Calu3 (cell line): ENCODE measurements at regions not wholly inside any gene's neighbourhood (a gene's known extent, or its start where the extent isn't known, plus 50 kb on each side); places are given as distances from the start of the nearest gene placed in this dataset.

Experiments
- BruUV-seq: library from RNA; stranded (reverse); fragments of 400-500 nt; replicated peaks from 2 replicates; lab custom pipeline; 2021; lab: Mats Ljungman, UMichigan
- CTCF ChIA-PET: fragments of 300-600 bp; sonication (Branson Sonifier 250); formaldehyde crosslinking; loops from one replicate; lab custom pipeline; 2022; ENCODE audit warnings: antibody characterized with exemption; lab: Charles Lee
- DNase-seq: peaks from one replicate; pipeline ENCODE4 v3.0.0; 2022
- H3K27ac Mint-ChIP-seq: one replicate; pipeline ENCODE4 v1.8.0; 2022; ENCODE audit warnings: mixed read lengths; ENCODE audit not compliant: unreplicated experiment
- H3K27me3 Mint-ChIP-seq: one replicate; pipeline ENCODE4 v1.8.0; 2022; ENCODE audit warnings: mixed read lengths; ENCODE audit not compliant: unreplicated experiment
- H3K36me3 Mint-ChIP-seq: one replicate; pipeline ENCODE4 v1.8.0; 2022; ENCODE audit warnings: mild to moderate bottlenecking, moderate library complexity, mixed read lengths; ENCODE audit not compliant: insufficient read depth, unreplicated experiment
- H3K4me1 Mint-ChIP-seq: one replicate; pipeline ENCODE4 v1.8.0; 2022; ENCODE audit warnings: mild to moderate bottlenecking, low read depth, mixed read lengths; ENCODE audit not compliant: unreplicated experiment
- H3K4me3 Mint-ChIP-seq: one replicate; pipeline ENCODE4 v1.8.0; 2022; ENCODE audit warnings: mild to moderate bottlenecking, low read depth, moderate library complexity, mixed read lengths; ENCODE audit not compliant: unreplicated experiment
- H3K9me3 Mint-ChIP-seq: one replicate; pipeline ENCODE4 v1.8.0; 2022; ENCODE audit warnings: low read depth, mixed read lengths; ENCODE audit not compliant: unreplicated experiment
- CTCF ChIP-seq: fragments of 200-600 bp; IDR thresholded peaks from one replicate; pipeline ENCODE4 v1.8.0; 2022; ENCODE audit warnings: antibody characterized with exemption; ENCODE audit not compliant: unreplicated experiment
- intact Hi-C: fragments of 100-400 bp; cut with micrococcal nuclease; formaldehyde crosslinking; loops from one replicate; pipeline ENCODE4 v1.10.0; 2022; ENCODE audit not compliant: unreplicated experiment

- no TSS peak for BruUV-seq
- no peak for TF ChIP-seq CTCF
- CTCF ChIA-PET, result no interaction called here
- no peaks in the 10 kb centered on the region for H3K4me1 Mint-ChIP-seq
- H3K9me3 Mint-ChIP-seq, result no peaks in the 10 kb centered on the region
- DNase-seq, result no peak
- H3K36me3 Mint-ChIP-seq, result no peaks in the 10 kb centered on the region
- H3K27me3 Mint-ChIP-seq, result peaks cover 23% of the 10 kb centered on the region
- no peak overlapping the region for H3K27ac Mint-ChIP-seq
- intact Hi-C loops, result no loop called here
- H3K4me3 Mint-ChIP-seq, result no peak overlapping the region
Measured at GRCh38 chr20:21028436-21028835, 77.7 kb downstream of the LINC00237 start.

- H3K36me3 Mint-ChIP-seq, result no peaks in the 10 kb centered on the region
- H3K9me3 Mint-ChIP-seq, result no peaks in the 10 kb centered on the region
- no TSS peak for BruUV-seq
- no peaks in the 10 kb centered on the region for H3K4me1 Mint-ChIP-seq
- CTCF ChIA-PET, result no interaction called here
- intact Hi-C loops, result no loop called here
- TF ChIP-seq CTCF, result no peak
- DNase-seq, result no peak
- H3K27ac Mint-ChIP-seq, result no peak overlapping the region
- peaks cover 23% of the 10 kb centered on the region for H3K27me3 Mint-ChIP-seq
- no peak overlapping the region for H3K4me3 Mint-ChIP-seq
Measured at GRCh38 chr20:21027569-21027968, 78.6 kb downstream of the LINC00237 start.

GRCh38 chr20:21026951-21027350, 79.2 kb downstream of the LINC00237 start:
- intact Hi-C loops, result no loop called here
- no peaks in the 10 kb centered on the region for H3K36me3 Mint-ChIP-seq
- DNase-seq, result no peak
- BruUV-seq, result no TSS peak
- peaks cover 22% of the 10 kb centered on the region for H3K27me3 Mint-ChIP-seq
- CTCF ChIA-PET, result no interaction called here
- H3K4me1 Mint-ChIP-seq, result no peaks in the 10 kb centered on the region
- H3K27ac Mint-ChIP-seq, result no peak overlapping the region
- no peaks in the 10 kb centered on the region for H3K9me3 Mint-ChIP-seq
- TF ChIP-seq CTCF, result no peak
- no peak overlapping the region for H3K4me3 Mint-ChIP-seq

- Mint-ChIP-seq H3K27ac (no peak overlapping the region), H3K36me3 (no peaks in the 10 kb centered on the region), H3K4me3 (no peak overlapping the region), H3K9me3 (no peaks in the 10 kb centered on the region), H3K4me1 (no peaks in the 10 kb centered on the region), H3K27me3 (no peaks in the 10 kb centered on the region)
- intact Hi-C loops, result no loop called here
- TF ChIP-seq CTCF, result no peak
- DNase-seq, result no peak
- BruUV-seq, result no TSS peak
- CTCF ChIA-PET, result no interaction called here
Measured at GRCh38 chr20:21024420-21024819, 81.7 kb downstream of the LINC00237 start.
